Suprapubic skin (tissue), 4 donors: ENCODE measurements at regions not wholly inside any gene's neighbourhood (a gene's known extent, or its start where the extent isn't known, plus 50 kb on each side); places are given as distances from the start of the nearest gene placed in this dataset.

Experiments
- DNase-seq, 2 donors: peaks; one replicate each; pipeline ENCODE4 v3.0.0-alpha.2; 2019; ENCODE audit warnings: low spot score in 2 of 2
- H3K27ac ChIP-seq: fragments of 200-600 bp; sonication (generic); one replicate; pipeline ENCODE4 v1.5.1; 2019
- H3K27me3 ChIP-seq: fragments of 200-600 bp; sonication (generic); one replicate; pipeline ENCODE4 v1.5.1; 2019
- H3K36me3 ChIP-seq: fragments of 200-600 bp; sonication (generic); one replicate; pipeline ENCODE4 v1.5.1; 2019
- H3K4me1 ChIP-seq: fragments of 200-600 bp; sonication (generic); one replicate; pipeline ENCODE4 v1.5.1; 2019
- H3K4me3 ChIP-seq: fragments of 200-600 bp; sonication (generic); one replicate; pipeline ENCODE4 v1.5.1; 2019; ENCODE audit warnings: mild to moderate bottlenecking
- H3K9me3 ChIP-seq: fragments of 200-600 bp; sonication (generic); one replicate; pipeline ENCODE4 v1.5.1; 2019
- EP300 ChIP-seq: sonication (generic); formaldehyde crosslinking; IDR thresholded peaks from one replicate; pipeline ENCODE4 v1.6.1; 2017; ENCODE audit warnings: antibody characterized with exemption
- POLR2A ChIP-seq, 2 donors: fragments of 450-650 bp; IDR thresholded peaks; one replicate each; pipeline ENCODE4 v1.6.1; 2017; ENCODE audit warnings: antibody characterized with exemption in 2 of 2, mild to moderate bottlenecking in 2 of 2, moderate library complexity in 2 of 2
- POLR2AphosphoS5 ChIP-seq, 3 donors: sonication (generic); formaldehyde crosslinking; IDR thresholded peaks; one replicate each; pipeline ENCODE4 v1.6.1; 2017; ENCODE audit warnings: antibody characterized with exemption in 3 of 3
- WGBS: methylation state at CpG from one replicate; pipeline ENCODE4 v1.1.5; 2018; 5-methylcytosine and 5-hydroxymethylcytosine counted together
- TF ChIP-seq, protein P1 (sequence below), 2 donors: fragments of 200-600 bp in 1 of 2; fragments of 450-650 bp in 1 of 2; sonication (generic) in 1 of 2; IDR thresholded peaks; one replicate each; pipeline ENCODE4 v1.5.1; 2016 to 2019; ENCODE audit warnings: antibody characterized with exemption in 2 of 2, mild to moderate bottlenecking in 1 of 2, moderate library complexity in 1 of 2

DNA sequence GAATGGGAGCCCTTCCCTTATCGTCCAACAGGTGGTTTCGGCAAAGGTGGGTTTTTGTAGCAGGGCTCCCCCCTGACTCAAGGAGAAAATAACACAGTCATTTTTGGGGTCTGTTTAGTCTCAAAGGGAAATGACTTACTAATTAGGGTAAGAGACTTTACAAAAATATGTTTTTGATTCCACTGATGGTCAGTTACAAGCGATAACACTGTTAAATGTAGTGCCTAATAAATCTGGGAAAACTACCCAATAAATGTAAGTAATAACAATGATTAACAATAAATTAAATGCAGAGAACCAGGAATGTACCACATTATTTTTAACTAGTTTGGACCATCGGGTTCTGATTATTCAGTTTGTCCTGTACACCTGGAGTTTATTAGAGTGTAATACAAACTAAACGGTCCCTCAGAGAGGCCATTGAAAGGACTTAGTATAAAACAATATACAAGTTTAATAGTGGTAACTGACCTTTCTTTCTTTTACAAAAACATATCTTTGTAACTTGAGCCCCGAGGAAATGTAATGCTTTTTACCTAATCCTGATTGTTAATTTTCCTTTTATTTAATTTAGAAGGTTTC lies 216.2 kb upstream of the HABP2 start:
- Histone ChIP-seq H3K4me3 (no peak overlapping the region), H3K27me3 (no peaks in the 10 kb centered on the region), H3K4me1 (no peaks in the 10 kb centered on the region), H3K27ac (no peak overlapping the region), H3K9me3 (no peaks in the 10 kb centered on the region), H3K36me3 (no peaks in the 10 kb centered on the region)
- TF ChIP-seq POLR2AphosphoS5 (IDR thresholded peaks at IDR 0.05) (no peak), EP300 (no peak), POLR2A (IDR thresholded peaks at IDR 0.05) (no peak)
- TF ChIP-seq, protein P1, sequence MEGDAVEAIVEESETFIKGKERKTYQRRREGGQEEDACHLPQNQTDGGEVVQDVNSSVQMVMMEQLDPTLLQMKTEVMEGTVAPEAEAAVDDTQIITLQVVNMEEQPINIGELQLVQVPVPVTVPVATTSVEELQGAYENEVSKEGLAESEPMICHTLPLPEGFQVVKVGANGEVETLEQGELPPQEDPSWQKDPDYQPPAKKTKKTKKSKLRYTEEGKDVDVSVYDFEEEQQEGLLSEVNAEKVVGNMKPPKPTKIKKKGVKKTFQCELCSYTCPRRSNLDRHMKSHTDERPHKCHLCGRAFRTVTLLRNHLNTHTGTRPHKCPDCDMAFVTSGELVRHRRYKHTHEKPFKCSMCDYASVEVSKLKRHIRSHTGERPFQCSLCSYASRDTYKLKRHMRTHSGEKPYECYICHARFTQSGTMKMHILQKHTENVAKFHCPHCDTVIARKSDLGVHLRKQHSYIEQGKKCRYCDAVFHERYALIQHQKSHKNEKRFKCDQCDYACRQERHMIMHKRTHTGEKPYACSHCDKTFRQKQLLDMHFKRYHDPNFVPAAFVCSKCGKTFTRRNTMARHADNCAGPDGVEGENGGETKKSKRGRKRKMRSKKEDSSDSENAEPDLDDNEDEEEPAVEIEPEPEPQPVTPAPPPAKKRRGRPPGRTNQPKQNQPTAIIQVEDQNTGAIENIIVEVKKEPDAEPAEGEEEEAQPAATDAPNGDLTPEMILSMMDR (IDR thresholded peaks at IDR 0.05) = no peak
- WGBS = 80% methylated on average over 6 of the region's 6 CpGs
- DNase-seq = no peak

DNA sequence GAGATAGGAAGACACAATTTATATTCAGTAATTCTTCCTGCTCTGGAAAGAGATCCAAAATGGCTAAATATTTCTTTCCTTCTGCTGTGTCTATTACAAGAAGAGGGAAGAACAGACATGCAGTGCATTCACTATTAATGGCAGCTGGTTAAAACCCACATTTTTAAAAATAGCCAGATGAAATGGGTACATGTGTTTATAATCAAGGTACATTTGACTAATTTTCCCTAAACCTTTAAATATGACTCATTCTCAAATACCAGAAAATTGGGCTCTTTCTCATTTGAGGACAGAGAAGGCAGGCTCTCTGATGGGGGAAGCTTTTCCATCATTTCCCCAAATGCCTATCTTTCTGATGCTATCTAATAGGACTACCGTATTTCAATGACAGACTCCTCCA lies 215.7 kb upstream of the HABP2 start:
- TF ChIP-seq POLR2A (IDR thresholded peaks at IDR 0.05) (no peak), POLR2AphosphoS5 (IDR thresholded peaks at IDR 0.05) (no peak), EP300 (no peak)
- TF ChIP-seq, protein P1 (IDR thresholded peaks at IDR 0.05) = no peak
- Histone ChIP-seq H3K9me3 (no peaks in the 10 kb centered on the region), H3K27me3 (no peaks in the 10 kb centered on the region), H3K36me3 (no peaks in the 10 kb centered on the region), H3K4me1 (no peaks in the 10 kb centered on the region), H3K27ac (no peak overlapping the region), H3K4me3 (no peak overlapping the region)
- no peak for DNase-seq
- 92% methylated on average over 1 of the region's 1 CpG for WGBS

DNA sequence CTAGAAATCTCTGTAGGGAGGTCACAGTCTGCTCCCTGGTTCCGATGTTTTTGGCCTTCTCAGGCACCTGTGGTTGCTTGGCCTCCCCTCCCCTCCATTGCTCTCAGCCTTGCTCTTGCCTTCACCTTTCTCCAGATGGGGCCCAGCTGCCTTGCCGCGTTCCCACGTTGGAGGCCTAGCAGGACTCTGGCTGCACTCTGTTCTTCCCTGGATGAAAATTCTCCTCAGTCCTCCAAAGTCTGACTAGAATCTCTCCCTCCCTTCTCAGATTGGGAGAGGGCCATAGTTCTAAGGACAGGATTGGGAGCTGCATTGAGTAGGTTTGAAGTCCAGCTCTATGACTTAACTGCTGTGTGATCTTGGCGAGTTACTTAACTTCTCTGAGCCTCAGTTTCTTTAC lies 213.7 kb upstream of the HABP2 start:
- TF ChIP-seq, protein P1 (IDR thresholded peaks at IDR 0.05) = no peak
- TF ChIP-seq EP300 (no peak), POLR2AphosphoS5 (IDR thresholded peaks at IDR 0.05) (no peak), POLR2A (IDR thresholded peaks at IDR 0.05) (no peak)
- 90% methylated on average over 4 of the region's 5 CpGs for WGBS

DNA sequence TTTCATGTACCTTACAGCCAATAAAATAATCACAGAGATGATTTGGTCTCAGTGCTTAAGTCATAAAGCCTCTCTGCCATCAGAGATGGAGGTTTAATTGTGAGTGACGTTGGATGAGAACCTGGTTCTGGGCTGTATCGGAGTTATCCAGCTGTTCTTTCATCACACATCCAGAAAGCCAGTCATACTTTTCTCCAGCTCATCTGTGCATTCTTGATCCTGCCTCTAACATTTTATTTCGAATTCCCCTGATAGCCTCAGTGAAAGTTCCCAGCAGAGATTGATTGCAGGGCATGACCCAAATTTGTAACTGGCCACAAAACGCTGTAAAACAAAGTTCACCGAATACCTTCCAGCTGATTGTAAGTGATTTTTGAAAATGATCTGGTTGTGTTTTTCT lies 212.6 kb upstream of the HABP2 start:
- no peaks in the 10 kb centered on the region for H3K36me3 ChIP-seq
- no peaks in the 10 kb centered on the region for H3K4me1 ChIP-seq
- no peaks in the 10 kb centered on the region for H3K27me3 ChIP-seq
- H3K4me3 ChIP-seq = no peak overlapping the region
- no peaks in the 10 kb centered on the region for H3K9me3 ChIP-seq
- no peak for DNase-seq
- TF ChIP-seq POLR2A (IDR thresholded peaks at IDR 0.05) = no peak
- TF ChIP-seq, protein P1 (IDR thresholded peaks at IDR 0.05) = no peak
- no peak for TF ChIP-seq POLR2AphosphoS5 (IDR thresholded peaks at IDR 0.05)
- H3K27ac ChIP-seq = no peak overlapping the region
- WGBS = 76% methylated on average over 5 of the region's 5 CpGs

More for the DNA sequence above, 213.7 kb upstream of the HABP2 start:
- Histone ChIP-seq H3K27ac (no peak overlapping the region), H3K4me1 (no peaks in the 10 kb centered on the region), H3K36me3 (no peaks in the 10 kb centered on the region), H3K27me3 (no peaks in the 10 kb centered on the region), H3K4me3 (no peak overlapping the region), H3K9me3 (no peaks in the 10 kb centered on the region)
- DNase-seq = no peak

DNA sequence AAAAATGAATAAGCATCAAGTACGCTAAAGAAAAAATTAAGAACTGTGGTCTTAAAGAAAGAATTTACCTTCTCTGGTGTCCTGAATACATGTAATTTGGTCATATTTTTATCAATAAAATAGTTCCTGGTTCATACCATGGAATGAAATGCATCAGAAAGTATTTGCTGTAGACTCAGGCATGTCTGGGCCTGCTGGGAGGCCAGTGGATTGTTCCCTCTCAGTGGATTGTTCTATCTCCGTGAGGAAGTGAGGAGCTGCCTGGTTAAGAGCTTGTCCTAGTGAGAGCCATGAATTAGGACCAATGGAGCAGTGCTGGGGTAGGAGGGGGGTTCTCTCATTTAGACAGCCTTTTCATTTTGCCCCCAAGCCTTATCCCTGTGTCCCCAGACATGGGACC lies 211.7 kb upstream of the HABP2 start:
- TF ChIP-seq POLR2AphosphoS5 (IDR thresholded peaks at IDR 0.05) (no peak), POLR2A (IDR thresholded peaks at IDR 0.05) (no peak), EP300 (no peak)
- TF ChIP-seq, protein P1 (IDR thresholded peaks at IDR 0.05) = no peak
- H3K4me1 ChIP-seq = no peaks in the 10 kb centered on the region
- no peaks in the 10 kb centered on the region for H3K36me3 ChIP-seq
- H3K27me3 ChIP-seq = no peaks in the 10 kb centered on the region
- 94% methylated on average over 2 of the region's 2 CpGs for WGBS
- no peaks in the 10 kb centered on the region for H3K9me3 ChIP-seq
- DNase-seq = no peak
- H3K4me3 ChIP-seq = no peak overlapping the region
- no peak overlapping the region for H3K27ac ChIP-seq
